GM13976 (cell line): ENCODE measurements at regions not wholly inside any gene's neighbourhood (a gene's known extent, or its start where the extent isn't known, plus 50 kb on each side); places are given as distances from the start of the nearest gene placed in this dataset.
"Not testable (repeated sequence)": the region's sequence is repeated elsewhere in the genome, so short reads cannot be mapped to it uniquely, and the experiment has no call there.

Experiments used
- DNase-seq: peaks from one replicate; pipeline ENCODE4 v3.0.0; 2012; ENCODE audit warnings: low spot score
- CTCF ChIP-seq: IDR thresholded peaks from 2 replicates; pipeline ENCODE4 v1.5.1; 2012; ENCODE audit warnings: borderline replicate concordance, mild to moderate bottlenecking; ENCODE audit not compliant: insufficient read depth; ENCODE audit errors: extremely low read depth, missing control alignments, control extremely low read depth
- in situ Hi-C: fragments of 300-500 bp; cut with MboI; formaldehyde crosslinking; loops from one replicate; pipeline ENCODE4 v1.12.0; 2022; ENCODE audit warnings: low sequenced_read_pairs, mixed read lengths, inconsistent platforms; ENCODE audit not compliant: unreplicated experiment

GRCh38 chr12:107374161-107374840, 281.0 kb upstream of the CRY1 start:
- no peak for DNase-seq
- in situ Hi-C loops = no loop called here
- no peak for TF ChIP-seq CTCF

- in situ Hi-C loops = no loop called here
- TF ChIP-seq CTCF = no peak
- DNase-seq = no peak
Measured at GRCh38 chr12:107375231-107375630, 281.9 kb upstream of the CRY1 start.

GRCh38 chr12:107377596-107378385, 284.4 kb upstream of the CRY1 start:
- TF ChIP-seq CTCF = no peak
- in situ Hi-C loops = no loop called here
- DNase-seq = no peak

- no peak for TF ChIP-seq CTCF
- DNase-seq = no peak
- in situ Hi-C loops = no loop called here
Measured at GRCh38 chr12:107378609-107379008, 285.3 kb upstream of the CRY1 start.

GRCh38 chr12:107379142-107379851, 285.9 kb upstream of the CRY1 start:
- DNase-seq, in situ Hi-C loops: not testable (repeated sequence)

- no peak for TF ChIP-seq CTCF
- no peak for DNase-seq
- in situ Hi-C loops = no loop called here
Measured at GRCh38 chr12:107379852-107380567, 286.7 kb upstream of the CRY1 start.
